Neural progenitor cell (in vitro differentiated cells): ENCODE measurements at regions not wholly inside any gene's neighbourhood (a gene's known extent, or its start where the extent isn't known, plus 50 kb on each side); places are given as distances from the start of the nearest gene placed in this dataset.

Experiments
- EZH2 ChIP-seq: fragments of 200-600 bp; sonication (generic); IDR thresholded peaks from 2 replicates; pipeline ENCODE4 v1.6.1; 2017; ENCODE audit warnings: antibody characterized with exemption, mild to moderate bottlenecking, moderate library complexity
- EZH2phosphoT487 ChIP-seq: fragments of 200-600 bp; sonication (generic); IDR thresholded peaks from 2 replicates; pipeline ENCODE4 v1.6.1; 2017; ENCODE audit warnings: antibody characterized with exemption
- TF ChIP-seq, protein P1 (sequence below): fragments of 200-600 bp; sonication (generic); IDR thresholded peaks from 2 replicates; pipeline ENCODE4 v1.5.1; 2017; ENCODE audit warnings: antibody characterized with exemption, mild to moderate bottlenecking

DNA sequence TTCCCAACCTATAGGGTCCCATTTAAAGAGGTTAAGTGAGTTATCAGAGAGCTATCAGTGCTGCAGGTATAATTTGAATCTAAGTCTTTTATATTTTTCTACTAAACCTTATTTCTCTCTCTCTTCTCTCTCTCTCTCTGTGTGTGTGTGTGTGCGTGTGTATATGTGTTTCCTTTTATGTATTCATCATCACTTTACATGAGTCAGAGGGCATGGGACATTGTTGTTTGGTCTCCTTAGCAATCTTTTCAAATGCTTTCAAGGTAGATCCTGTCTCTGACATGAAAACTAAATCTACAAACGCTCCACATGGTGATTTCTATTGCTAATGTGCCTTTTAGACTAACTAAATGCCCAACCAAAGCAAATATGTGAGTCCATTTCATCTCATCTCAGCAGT, 459.7 kb downstream of the BTG1 start:
- TF ChIP-seq EZH2 (no peak), EZH2phosphoT487 (no peak)
- TF ChIP-seq, protein P1, sequence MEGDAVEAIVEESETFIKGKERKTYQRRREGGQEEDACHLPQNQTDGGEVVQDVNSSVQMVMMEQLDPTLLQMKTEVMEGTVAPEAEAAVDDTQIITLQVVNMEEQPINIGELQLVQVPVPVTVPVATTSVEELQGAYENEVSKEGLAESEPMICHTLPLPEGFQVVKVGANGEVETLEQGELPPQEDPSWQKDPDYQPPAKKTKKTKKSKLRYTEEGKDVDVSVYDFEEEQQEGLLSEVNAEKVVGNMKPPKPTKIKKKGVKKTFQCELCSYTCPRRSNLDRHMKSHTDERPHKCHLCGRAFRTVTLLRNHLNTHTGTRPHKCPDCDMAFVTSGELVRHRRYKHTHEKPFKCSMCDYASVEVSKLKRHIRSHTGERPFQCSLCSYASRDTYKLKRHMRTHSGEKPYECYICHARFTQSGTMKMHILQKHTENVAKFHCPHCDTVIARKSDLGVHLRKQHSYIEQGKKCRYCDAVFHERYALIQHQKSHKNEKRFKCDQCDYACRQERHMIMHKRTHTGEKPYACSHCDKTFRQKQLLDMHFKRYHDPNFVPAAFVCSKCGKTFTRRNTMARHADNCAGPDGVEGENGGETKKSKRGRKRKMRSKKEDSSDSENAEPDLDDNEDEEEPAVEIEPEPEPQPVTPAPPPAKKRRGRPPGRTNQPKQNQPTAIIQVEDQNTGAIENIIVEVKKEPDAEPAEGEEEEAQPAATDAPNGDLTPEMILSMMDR: no peak
